GM12878 (cell line): ENCODE measurements at regions not wholly inside any gene's neighbourhood (a gene's known extent, or its start where the extent isn't known, plus 50 kb on each side); places are given as distances from the start of the nearest gene placed in this dataset.
A peak's percentile ranks its signal among the peaks of the same experiment; 100 is the strongest.

Source experiments
- ATAC-seq: fragments of 200-7000 bp; cut with Tn5 transposase; 3 replicates; pipeline ENCODE4 v1.9.1; 2020; ENCODE audit warnings: mild to moderate bottlenecking, moderate library complexity
- BruUV-seq: library from RNA; stranded (reverse); fragments of 400-500 nt; replicated peaks from 2 replicates; lab custom pipeline; 2021; lab: Mats Ljungman, UMichigan
- CTCF ChIA-PET: fragments of 300-600 bp; sonication (Branson Sonifier 250); formaldehyde crosslinking; extraction: SDS; loops from one replicate; lab custom pipeline; 2021; ENCODE audit warnings: inconsistent platforms; lab: Yijun Ruan, JAX
- POLR2A ChIA-PET: fragments of 350-600 bp; formaldehyde crosslinking; extraction: SDS; loops from one replicate; lab custom pipeline; 2021; ENCODE audit warnings: inconsistent platforms; lab: Charles Lee
- RAD21 ChIA-PET: fragments of 300-600 bp; sonication (Branson Sonifier 250); formaldehyde crosslinking; loops from one replicate; lab custom pipeline; 2023; ENCODE audit warnings: antibody characterized with exemption; ENCODE audit not compliant: unreplicated experiment; lab: Charles Lee
- SMC1A ChIA-PET: fragments of 300-600 bp; sonication (Branson Sonifier 250); formaldehyde crosslinking; loops from one replicate; lab custom pipeline; 2023; ENCODE audit not compliant: unreplicated experiment, uncharacterized antibody; lab: Charles Lee
- DNase-seq: peaks from one replicate; pipeline ENCODE4 v3.0.0-alpha.2; 2011; ENCODE audit warnings: low read depth, low spot score
- FAIRE-seq: peaks from 3 replicates; lab custom pipeline; 2011; peaks lifted over from hg19 to GRCh38; lab: Jason Lieb, UNC
- H2AFZ ChIP-seq: 2 replicates; pipeline ENCODE4 v1.6.0; 2011; ENCODE audit warnings: low read depth, low read length, control low read depth; ENCODE audit not compliant: control insufficient read depth
- H3K27ac ChIP-seq: 2 replicates; pipeline ENCODE4 v1.5.1; 2011; ENCODE audit warnings: control low read depth; ENCODE audit not compliant: control insufficient read depth, insufficient read depth
- H3K27me3 ChIP-seq, 2 experiments: replicated peaks in 1 of 2; 2 replicates each; pipeline versions ENCODE4 v1.6.0 to v1.6.1; 2011; ENCODE audit warnings: low read length in 1 of 2; ENCODE audit not compliant: control insufficient read depth in 2 of 2, insufficient read depth in 2 of 2
- H3K36me3 ChIP-seq, 2 experiments: 2 replicates each; pipeline ENCODE4 v1.5.1; 2011; ENCODE audit warnings: low read length in 1 of 2; ENCODE audit not compliant: control insufficient read depth in 2 of 2, insufficient read depth in 2 of 2
- H3K4me1 ChIP-seq: 2 replicates; pipeline ENCODE4 v1.6.1; 2011; ENCODE audit warnings: mild to moderate bottlenecking, low read length, moderate library complexity, mixed read lengths; ENCODE audit not compliant: control insufficient read depth, insufficient read depth
- H3K4me2 ChIP-seq: 2 replicates; pipeline ENCODE4 v1.6.0; 2011; ENCODE audit warnings: control low read depth; ENCODE audit not compliant: control insufficient read depth, insufficient read depth
- H3K4me3 ChIP-seq: fragments of 200-600 bp; sonication (generic); 2 replicates; pipeline ENCODE4 v1.5.1; 2016
- H3K79me2 ChIP-seq: 2 replicates; pipeline ENCODE4 v1.6.0; 2011; ENCODE audit warnings: low read length; ENCODE audit not compliant: control insufficient read depth, insufficient read depth
- H3K9ac ChIP-seq: 2 replicates; pipeline ENCODE4 v1.8.0; 2011; ENCODE audit warnings: low read length, control low read depth, mixed read lengths; ENCODE audit not compliant: control insufficient read depth, insufficient read depth
- H3K9me3 ChIP-seq: replicated peaks from 3 replicates; pipeline ENCODE4 v1.5.1; 2011; ENCODE audit warnings: mild to moderate bottlenecking, low read length; ENCODE audit not compliant: control insufficient read depth, insufficient read depth
- H4K20me1 ChIP-seq: 2 replicates; pipeline ENCODE4 v1.6.0; 2011; ENCODE audit not compliant: control insufficient read depth, insufficient read depth
- CTCF ChIP-seq, 3 experiments: IDR thresholded peaks in 2 of 3; conservative IDR thresholded peaks in 1 of 3; 2 replicates each; pipeline ENCODE4 v1.5.1; 2011; ENCODE audit warnings: low read depth in 3 of 3, low read length in 3 of 3, mild to moderate bottlenecking in 3 of 3, control low read depth in 2 of 3, moderate library complexity in 2 of 3, inconsistent platforms in 1 of 3, mixed read lengths in 1 of 3; ENCODE audit not compliant: control insufficient read depth in 2 of 3, insufficient read depth in 1 of 3; ENCODE audit errors: extremely low read depth in 1 of 3
- DPF2 ChIP-seq: fragments of 450-650 bp; IDR thresholded peaks from 2 replicates; pipeline ENCODE4 v1.6.1; 2017; ENCODE audit warnings: mild to moderate bottlenecking
- HCFC1 ChIP-seq: fragments of 150-350 bp; IDR thresholded peaks from 2 replicates; pipeline ENCODE4 v1.6.1; 2014; ENCODE audit warnings: low read length
- KDM1A ChIP-seq: fragments of 200-600 bp; sonication (generic); IDR thresholded peaks from 2 replicates; pipeline ENCODE4 v1.6.1; 2016; ENCODE audit warnings: borderline replicate concordance
- NR2F1 ChIP-seq: fragments of 450-650 bp; conservative IDR thresholded peaks from 2 replicates; pipeline ENCODE4 v1.6.1; 2017; ENCODE audit warnings: mild to moderate bottlenecking
- PAX5 ChIP-seq: IDR thresholded peaks from 2 replicates; pipeline ENCODE4 v1.6.1; 2011; ENCODE audit warnings: low read depth, low read length, borderline replicate concordance
- PAX8 ChIP-seq: fragments of 450-650 bp; IDR thresholded peaks from 2 replicates; pipeline ENCODE4 v1.6.1; 2017; ENCODE audit warnings: mild to moderate bottlenecking, moderate library complexity
- RCOR1 ChIP-seq: conservative IDR thresholded peaks from 2 replicates; pipeline ENCODE4 v1.6.1; 2012; ENCODE audit warnings: low read depth, low read length, improper control_type of control experiment
- TBL1XR1 ChIP-seq: IDR thresholded peaks from 2 replicates; pipeline ENCODE4 v1.6.1; 2012; ENCODE audit warnings: low read depth, low read length, improper control_type of control experiment
- TCF3 ChIP-seq: IDR thresholded peaks from 2 replicates; pipeline ENCODE4 v1.6.1; 2012; ENCODE audit warnings: low read depth, mild to moderate bottlenecking, low read length, borderline replicate concordance; ENCODE audit not compliant: insufficient read depth
- WGBS: methylation state at CpG from one replicate; pipeline ENCODE4 v1.1.6; 2016; ENCODE audit warnings: low lambda C conversion rate; ENCODE audit not compliant: insufficient replicate concordance, insufficient coverage; ENCODE audit errors: missing lambda C conversion rate; 5-methylcytosine and 5-hydroxymethylcytosine counted together
- in situ Hi-C: fragments of 300-500 bp; cut with MboI; formaldehyde crosslinking; loops from 9 replicates; pipeline ENCODE4 v1.14.3; 2018; ENCODE audit warnings: mixed read lengths
- intact Hi-C: fragments of 100-400 bp; cut with micrococcal nuclease; formaldehyde crosslinking; loops from one replicate; pipeline ENCODE4 v1.14.2; 2022; ENCODE audit not compliant: unreplicated experiment
- TF ChIP-seq, protein P1 (sequence below): fragments of 450-650 bp; IDR thresholded peaks from 2 replicates; pipeline ENCODE4 v1.6.1; 2016; ENCODE audit warnings: mild to moderate bottlenecking

- TF ChIP-seq HCFC1 (no peak), RCOR1 (no peak), DPF2 (no peak), TCF3 (no peak), PAX5 (no peak), TBL1XR1 (no peak)
- TF ChIP-seq, all 136 proteins: peak for 0
Observed at GRCh38 chr4:134773497-134774000, 572.0 kb upstream of the PABPC4L start (continued).

DNA sequence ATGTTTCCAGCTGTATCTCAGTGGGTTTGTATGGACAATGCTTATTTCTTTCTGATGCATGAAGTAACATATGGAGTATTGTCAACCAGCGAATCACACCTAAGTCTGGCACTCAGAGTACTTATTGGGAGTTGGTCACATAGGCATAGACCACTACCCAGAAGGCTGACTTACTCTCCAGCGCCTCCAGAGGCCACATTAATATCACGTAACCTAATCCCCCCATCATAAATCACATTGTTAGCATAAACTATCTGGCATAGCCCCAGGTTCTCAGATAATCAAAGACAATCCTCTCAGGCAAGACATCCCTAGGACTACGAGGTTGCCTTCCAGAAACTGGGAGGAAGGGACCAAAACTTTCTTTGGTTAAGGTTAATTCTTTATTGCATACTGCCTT is 560.5 kb upstream of the PABPC4L start:
- FAIRE-seq (no peak), ATAC-seq (peak; percentile 66), DNase-seq (no peak)
- Histone ChIP-seq H3K9ac (no peak overlapping the region), H3K4me2 (no peak overlapping the region), H3K27ac (no peak overlapping the region), H3K4me3 (no peak overlapping the region), H4K20me1 (no peaks in the 10 kb centered on the region), H3K36me3 (no peaks in the 10 kb centered on the region), H2AFZ (no peak overlapping the region), H3K27me3 (no peaks in the 10 kb centered on the region), H3K9me3 (no peaks in the 10 kb centered on the region), H3K4me1 (no peaks in the 10 kb centered on the region), H3K79me2 (no peaks in the 10 kb centered on the region)
- ChIA-PET RAD21 (no interaction called here), CTCF (interaction anchor here (0.9 kb wide), 1 partner anchor 11 kb away, joined by 3 read pairs; no protein-coding TSS in a partner anchor), SMC1A (interaction anchor here (0.5 to 0.7 kb wide), 2 partner anchors 589 to 638 kb away, joined by 3 read pairs; no protein-coding TSS in a partner anchor), POLR2A (no interaction called here)
- 28% methylated on average over 4 of the region's 4 CpGs for WGBS
- intact Hi-C loops, result no loop called here
- TF ChIP-seq PAX8 (no peak), NR2F1 (no peak), CTCF (IDR thresholded peaks at IDR 0.05 in 2 of 3, conservative IDR thresholded peaks at IDR 0.05 in 1 of 3; ENCODE audit: control insufficient read depth in 2 of 3, extremely low read depth in 1 of 3, insufficient read depth in 1 of 3, low read depth in 3 of 3, low read length in 3 of 3) (peak; percentile 20 to 43 (median 43); a peak in 4 of 6 replicates), KDM1A (no peak)
- TF ChIP-seq, protein P1, sequence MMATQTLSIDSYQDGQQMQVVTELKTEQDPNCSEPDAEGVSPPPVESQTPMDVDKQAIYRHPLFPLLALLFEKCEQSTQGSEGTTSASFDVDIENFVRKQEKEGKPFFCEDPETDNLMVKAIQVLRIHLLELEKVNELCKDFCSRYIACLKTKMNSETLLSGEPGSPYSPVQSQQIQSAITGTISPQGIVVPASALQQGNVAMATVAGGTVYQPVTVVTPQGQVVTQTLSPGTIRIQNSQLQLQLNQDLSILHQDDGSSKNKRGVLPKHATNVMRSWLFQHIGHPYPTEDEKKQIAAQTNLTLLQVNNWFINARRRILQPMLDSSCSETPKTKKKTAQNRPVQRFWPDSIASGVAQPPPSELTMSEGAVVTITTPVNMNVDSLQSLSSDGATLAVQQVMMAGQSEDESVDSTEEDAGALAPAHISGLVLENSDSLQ, result no peak
- BruUV-seq, result no TSS peak
- in situ Hi-C loops, result no loop called here
